K562 (cell line): ENCODE measurements at regions not wholly inside any gene's neighbourhood (a gene's known extent, or its start where the extent isn't known, plus 50 kb on each side); places are given as distances from the start of the nearest gene placed in this dataset.

Source experiments
- FOXK1 ChIP-seq: sonication (generic); formaldehyde crosslinking; IDR thresholded peaks from 2 replicates; pipeline ENCODE4 v1.8.0; 2022; ENCODE audit warnings: missing genetic modification reagents, mild to moderate bottlenecking, borderline replicate concordance
- TF ChIP-seq, protein P1 (sequence below): sonication (generic); formaldehyde crosslinking; IDR thresholded peaks from 2 replicates; pipeline ENCODE4 v1.8.1; 2022; ENCODE audit warnings: missing genetic modification reagents
- TF ChIP-seq, protein P2 (sequence below), 2 experiments: fragments of 450-650 bp in 1 of 2; sonication (generic) in 1 of 2; formaldehyde crosslinking in 1 of 2; IDR thresholded peaks in 1 of 2; conservative IDR thresholded peaks in 1 of 2; 2 replicates each; pipeline versions ENCODE4 v1.6.1 to v1.8.1; 2016 to 2023; ENCODE audit warnings: mild to moderate bottlenecking in 2 of 2, moderate library complexity in 2 of 2, inconsistent platforms in 1 of 2, missing genetic modification reagents in 1 of 2
- TF ChIP-seq, protein P3 (sequence below): sonication (generic); formaldehyde crosslinking; IDR thresholded peaks from 2 replicates; pipeline ENCODE4 v1.8.1; 2023; ENCODE audit warnings: missing genetic modification reagents, mild to moderate bottlenecking, borderline replicate concordance

DNA sequence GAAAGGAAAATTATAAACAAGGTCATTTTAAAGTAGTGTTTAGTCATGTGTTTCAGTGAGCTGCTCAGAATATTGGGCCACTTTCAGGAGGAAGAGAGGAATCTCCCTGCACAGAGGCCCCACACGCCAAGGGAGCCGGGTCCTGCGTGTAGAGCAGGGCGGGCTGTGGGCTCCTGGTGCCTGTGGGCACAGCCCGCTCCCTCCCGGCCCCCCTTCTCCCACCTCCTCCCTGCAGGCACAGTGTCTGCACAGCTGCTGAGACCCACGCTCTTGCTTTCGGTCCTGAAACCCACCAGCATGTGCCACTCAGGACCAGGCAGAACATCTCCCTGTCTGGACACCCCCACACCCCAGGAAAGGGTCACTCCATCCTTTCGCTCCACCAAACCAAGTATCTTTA, 167.6 kb upstream of the SALL3 start:
- TF ChIP-seq, protein P1, sequence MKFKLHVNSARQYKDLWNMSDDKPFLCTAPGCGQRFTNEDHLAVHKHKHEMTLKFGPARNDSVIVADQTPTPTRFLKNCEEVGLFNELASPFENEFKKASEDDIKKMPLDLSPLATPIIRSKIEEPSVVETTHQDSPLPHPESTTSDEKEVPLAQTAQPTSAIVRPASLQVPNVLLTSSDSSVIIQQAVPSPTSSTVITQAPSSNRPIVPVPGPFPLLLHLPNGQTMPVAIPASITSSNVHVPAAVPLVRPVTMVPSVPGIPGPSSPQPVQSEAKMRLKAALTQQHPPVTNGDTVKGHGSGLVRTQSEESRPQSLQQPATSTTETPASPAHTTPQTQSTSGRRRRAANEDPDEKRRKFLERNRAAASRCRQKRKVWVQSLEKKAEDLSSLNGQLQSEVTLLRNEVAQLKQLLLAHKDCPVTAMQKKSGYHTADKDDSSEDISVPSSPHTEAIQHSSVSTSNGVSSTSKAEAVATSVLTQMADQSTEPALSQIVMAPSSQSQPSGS (CRISPR knock-in tag): no peak
- no peak for TF ChIP-seq FOXK1 (CRISPR knock-in tag)
- TF ChIP-seq, protein P2, sequence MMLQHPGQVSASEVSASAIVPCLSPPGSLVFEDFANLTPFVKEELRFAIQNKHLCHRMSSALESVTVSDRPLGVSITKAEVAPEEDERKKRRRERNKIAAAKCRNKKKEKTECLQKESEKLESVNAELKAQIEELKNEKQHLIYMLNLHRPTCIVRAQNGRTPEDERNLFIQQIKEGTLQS (IDR thresholded peaks at IDR 0.05): no peak
- TF ChIP-seq, protein P2 (CRISPR knock-in tag; conservative IDR thresholded peaks at IDR 0.05): no peak
- TF ChIP-seq, protein P3, sequence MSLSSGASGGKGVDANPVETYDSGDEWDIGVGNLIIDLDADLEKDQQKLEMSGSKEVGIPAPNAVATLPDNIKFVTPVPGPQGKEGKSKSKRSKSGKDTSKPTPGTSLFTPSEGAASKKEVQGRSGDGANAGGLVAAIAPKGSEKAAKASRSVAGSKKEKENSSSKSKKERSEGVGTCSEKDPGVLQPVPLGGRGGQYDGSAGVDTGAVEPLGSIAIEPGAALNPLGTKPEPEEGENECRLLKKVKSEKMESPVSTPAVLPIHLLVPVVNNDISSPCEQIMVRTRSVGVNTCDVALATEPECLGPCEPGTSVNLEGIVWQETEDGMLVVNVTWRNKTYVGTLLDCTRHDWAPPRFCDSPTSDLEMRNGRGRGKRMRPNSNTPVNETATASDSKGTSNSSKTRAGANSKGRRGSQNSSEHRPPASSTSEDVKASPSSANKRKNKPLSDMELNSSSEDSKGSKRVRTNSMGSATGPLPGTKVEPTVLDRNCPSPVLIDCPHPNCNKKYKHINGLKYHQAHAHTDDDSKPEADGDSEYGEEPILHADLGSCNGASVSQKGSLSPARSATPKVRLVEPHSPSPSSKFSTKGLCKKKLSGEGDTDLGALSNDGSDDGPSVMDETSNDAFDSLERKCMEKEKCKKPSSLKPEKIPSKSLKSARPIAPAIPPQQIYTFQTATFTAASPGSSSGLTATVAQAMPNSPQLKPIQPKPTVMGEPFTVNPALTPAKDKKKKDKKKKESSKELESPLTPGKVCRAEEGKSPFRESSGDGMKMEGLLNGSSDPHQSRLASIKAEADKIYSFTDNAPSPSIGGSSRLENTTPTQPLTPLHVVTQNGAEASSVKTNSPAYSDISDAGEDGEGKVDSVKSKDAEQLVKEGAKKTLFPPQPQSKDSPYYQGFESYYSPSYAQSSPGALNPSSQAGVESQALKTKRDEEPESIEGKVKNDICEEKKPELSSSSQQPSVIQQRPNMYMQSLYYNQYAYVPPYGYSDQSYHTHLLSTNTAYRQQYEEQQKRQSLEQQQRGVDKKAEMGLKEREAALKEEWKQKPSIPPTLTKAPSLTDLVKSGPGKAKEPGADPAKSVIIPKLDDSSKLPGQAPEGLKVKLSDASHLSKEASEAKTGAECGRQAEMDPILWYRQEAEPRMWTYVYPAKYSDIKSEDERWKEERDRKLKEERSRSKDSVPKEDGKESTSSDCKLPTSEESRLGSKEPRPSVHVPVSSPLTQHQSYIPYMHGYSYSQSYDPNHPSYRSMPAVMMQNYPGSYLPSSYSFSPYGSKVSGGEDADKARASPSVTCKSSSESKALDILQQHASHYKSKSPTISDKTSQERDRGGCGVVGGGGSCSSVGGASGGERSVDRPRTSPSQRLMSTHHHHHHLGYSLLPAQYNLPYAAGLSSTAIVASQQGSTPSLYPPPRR (CRISPR knock-in tag): no peak
